Neural progenitor cell (in vitro differentiated cells): ENCODE measurements at regions not wholly inside any gene's neighbourhood (a gene's known extent, or its start where the extent isn't known, plus 50 kb on each side); places are given as distances from the start of the nearest gene placed in this dataset.

Experiments
- DNase-seq: peaks from one replicate; pipeline ENCODE4 v3.0.0-alpha.2; 2016; ENCODE audit warnings: low spot score
- H2AFZ ChIP-seq: fragments of 200-600 bp; sonication (generic); replicated peaks from 2 replicates; pipeline ENCODE4 v1.6.1; 2016; ENCODE audit warnings: antibody characterized with exemption
- H3F3A ChIP-seq: fragments of 200-600 bp; sonication (generic); 2 replicates; pipeline ENCODE4 v1.6.1; 2016; ENCODE audit warnings: antibody characterized with exemption, low read depth
- H3K27ac ChIP-seq: fragments of 200-600 bp; sonication (generic); 2 replicates; pipeline ENCODE4 v1.5.1; 2016; ENCODE audit warnings: mild to moderate bottlenecking
- H3K27me3 ChIP-seq: fragments of 200-600 bp; sonication (generic); 2 replicates; pipeline ENCODE4 v1.6.1; 2016; ENCODE audit warnings: mild to moderate bottlenecking, moderate library complexity
- H3K36me3 ChIP-seq: fragments of 200-600 bp; sonication (generic); 2 replicates; pipeline ENCODE4 v1.5.1; 2016
- H3K4me1 ChIP-seq: fragments of 200-600 bp; sonication (generic); 2 replicates; pipeline ENCODE4 v1.6.1; 2016; ENCODE audit warnings: mixed run types
- H3K4me2 ChIP-seq: fragments of 200-600 bp; sonication (generic); 2 replicates; pipeline ENCODE4 v1.6.1; 2016
- H3K4me3 ChIP-seq: fragments of 200-600 bp; sonication (generic); 2 replicates; pipeline ENCODE4 v1.5.1; 2016
- H3K79me2 ChIP-seq: fragments of 200-600 bp; sonication (generic); 2 replicates; pipeline ENCODE4 v1.6.1; 2016; ENCODE audit warnings: low read depth
- H3K9ac ChIP-seq: fragments of 200-600 bp; sonication (generic); 2 replicates; pipeline ENCODE4 v1.6.1; 2016
- H3K9me3 ChIP-seq: fragments of 200-600 bp; sonication (generic); 2 replicates; pipeline ENCODE4 v1.5.1; 2016; ENCODE audit warnings: low read depth
- H4K20me1 ChIP-seq: fragments of 200-600 bp; sonication (generic); 2 replicates; pipeline ENCODE4 v1.6.1; 2016; ENCODE audit warnings: low read depth
- H3K27ac Mint-ChIP-seq: 3 replicates; pipeline ENCODE4 v1.8.0; 2021; ENCODE audit warnings: mixed read lengths
- H3K27me3 Mint-ChIP-seq: 2 replicates; pipeline ENCODE4 v1.8.0; 2022; ENCODE audit warnings: low read depth, mild to moderate bottlenecking, inconsistent platforms, moderate library complexity, mixed read lengths; ENCODE audit not compliant: insufficient read depth
- H3K36me3 Mint-ChIP-seq: 3 replicates; pipeline ENCODE4 v1.8.0; 2021; ENCODE audit warnings: mixed read lengths
- H3K4me1 Mint-ChIP-seq: 3 replicates; pipeline ENCODE4 v1.8.0; 2021; ENCODE audit warnings: mixed read lengths
- H3K4me3 Mint-ChIP-seq: 3 replicates; pipeline ENCODE4 v1.8.0; 2021; ENCODE audit warnings: mild to moderate bottlenecking, moderate library complexity, mixed read lengths
- H3K9me3 Mint-ChIP-seq: 3 replicates; pipeline ENCODE4 v1.8.0; 2020; ENCODE audit warnings: mixed read lengths
- CTCF ChIP-seq: fragments of 200-600 bp; sonication (generic); IDR thresholded peaks from 2 replicates; pipeline ENCODE4 v1.5.1; 2017; ENCODE audit warnings: antibody characterized with exemption, mild to moderate bottlenecking
- EZH2 ChIP-seq: fragments of 200-600 bp; sonication (generic); IDR thresholded peaks from 2 replicates; pipeline ENCODE4 v1.6.1; 2017; ENCODE audit warnings: antibody characterized with exemption, mild to moderate bottlenecking, moderate library complexity
- EZH2phosphoT487 ChIP-seq: fragments of 200-600 bp; sonication (generic); IDR thresholded peaks from 2 replicates; pipeline ENCODE4 v1.6.1; 2017; ENCODE audit warnings: antibody characterized with exemption

- Mint-ChIP-seq H3K9me3 (peaks cover 8% of the 10 kb centered on the region), H3K27ac (no peak overlapping the region)
- DNase-seq = no peak
Observed at GRCh38 chr15:92773340-92773739, 117.8 kb upstream of the FAM174B start.

GRCh38 chr15:92779874-92780273 is 120.2 kb upstream of the CHD2 start:
- H3K9ac ChIP-seq = no peak overlapping the region
- H3F3A ChIP-seq = peaks cover 6% of the 10 kb centered on the region
- no peaks in the 10 kb centered on the region for H3K9me3 ChIP-seq
- H4K20me1 ChIP-seq = no peaks in the 10 kb centered on the region
- no peak overlapping the region for H3K4me3 Mint-ChIP-seq
- peaks cover 2% of the 10 kb centered on the region for H3K27me3 Mint-ChIP-seq
- no peak overlapping the region for H3K27ac ChIP-seq
- no peak for DNase-seq
- no peak overlapping the region for H3K4me2 ChIP-seq
- no peak overlapping the region for H2AFZ ChIP-seq
- H3K79me2 ChIP-seq = no peaks in the 10 kb centered on the region
- H3K4me3 ChIP-seq = no peak overlapping the region
- peaks cover 13% of the 10 kb centered on the region for H3K9me3 Mint-ChIP-seq
- peaks cover 5% of the 10 kb centered on the region for H3K4me1 Mint-ChIP-seq
- TF ChIP-seq CTCF (no peak), EZH2 (no peak), EZH2phosphoT487 (no peak)
- no peak overlapping the region for H3K27ac Mint-ChIP-seq
- H3K27me3 ChIP-seq = no peaks in the 10 kb centered on the region
- peaks cover 7% of the 10 kb centered on the region for H3K36me3 Mint-ChIP-seq
- H3K4me1 ChIP-seq = no peaks in the 10 kb centered on the region
- no peaks in the 10 kb centered on the region for H3K36me3 ChIP-seq

More at GRCh38 chr15:92773340-92773739, 117.8 kb upstream of the FAM174B start:
- H3K4me3 Mint-ChIP-seq = no peak overlapping the region
- H4K20me1 ChIP-seq = no peaks in the 10 kb centered on the region
- H3K27me3 ChIP-seq = no peaks in the 10 kb centered on the region
- no peak overlapping the region for H3K27ac ChIP-seq
- peaks cover 2% of the 10 kb centered on the region for H3K36me3 Mint-ChIP-seq
- H3K4me3 ChIP-seq = no peak overlapping the region
- H3K9me3 ChIP-seq = no peaks in the 10 kb centered on the region
- no peak overlapping the region for H3K4me2 ChIP-seq
- H3K36me3 ChIP-seq = no peaks in the 10 kb centered on the region
- no peaks in the 10 kb centered on the region for H3K4me1 Mint-ChIP-seq
- H3K4me1 ChIP-seq = no peaks in the 10 kb centered on the region
- H3K79me2 ChIP-seq = no peaks in the 10 kb centered on the region
- no peak overlapping the region for H3K9ac ChIP-seq
- no peaks in the 10 kb centered on the region for H3K27me3 Mint-ChIP-seq
- TF ChIP-seq CTCF (no peak), EZH2 (no peak), EZH2phosphoT487 (no peak)
- no peak overlapping the region for H2AFZ ChIP-seq
- H3F3A ChIP-seq = peaks cover 2% of the 10 kb centered on the region

GRCh38 chr15:92780843-92781242 is 119.3 kb upstream of the CHD2 start:
- Histone ChIP-seq H3F3A (peaks cover 6% of the 10 kb centered on the region), H3K36me3 (no peaks in the 10 kb centered on the region), H3K9ac (no peak overlapping the region), H4K20me1 (no peaks in the 10 kb centered on the region), H3K27me3 (no peaks in the 10 kb centered on the region), H2AFZ (no peak overlapping the region), H3K4me1 (no peaks in the 10 kb centered on the region), H3K27ac (no peak overlapping the region), H3K9me3 (no peaks in the 10 kb centered on the region), H3K79me2 (no peaks in the 10 kb centered on the region), H3K4me2 (no peak overlapping the region), H3K4me3 (no peak overlapping the region)
- H3K4me1 Mint-ChIP-seq = peaks cover 5% of the 10 kb centered on the region
- peaks cover 2% of the 10 kb centered on the region for H3K27me3 Mint-ChIP-seq
- H3K9me3 Mint-ChIP-seq = peaks cover 13% of the 10 kb centered on the region
- no peak overlapping the region for H3K27ac Mint-ChIP-seq
- H3K36me3 Mint-ChIP-seq = peaks cover 7% of the 10 kb centered on the region
- no peak for TF ChIP-seq EZH2
- no peak for TF ChIP-seq EZH2phosphoT487
- no peak for TF ChIP-seq CTCF
- no peak for DNase-seq
- H3K4me3 Mint-ChIP-seq = no peak overlapping the region
